Heart right ventricle (tissue), 16 donors: ENCODE measurements at regions not wholly inside any gene's neighbourhood (a gene's known extent, or its start where the extent isn't known, plus 50 kb on each side); places are given as distances from the start of the nearest gene placed in this dataset.
"Not testable (repeated sequence)": the region's sequence is repeated elsewhere in the genome, so short reads cannot be mapped to it uniquely, and the experiment has no call there.

ENCODE experiments used
- ATAC-seq, 8 donors: fragments of 200-7000 bp; cut with Tn5 transposase; one replicate each; pipeline ENCODE4 v1.9.1; 2020; ENCODE audit warnings: mild to moderate bottlenecking in 8 of 8, moderate library complexity in 8 of 8, moderate number of reproducible peaks in 1 of 8
- DNase-seq, 2 donors: peaks; one replicate each; pipeline ENCODE4 v3.0.0-alpha.2; 2020
- H3K27ac ChIP-seq, 10 donors: fragments of 200-600 bp; sonication (generic) in 2 of 10; one replicate each; pipeline versions ENCODE4 v1.5.0 to v1.8.0; 2020 to 2022; ENCODE audit warnings: mild to moderate bottlenecking in 3 of 10
- H3K27me3 ChIP-seq, 7 donors: fragments of 200-600 bp; one replicate each; pipeline ENCODE4 v1.8.0; 2021 to 2022; ENCODE audit warnings: mild to moderate bottlenecking in 2 of 7
- H3K36me3 ChIP-seq, 9 donors: fragments of 200-600 bp; sonication (generic) in 1 of 9; one replicate each; pipeline versions ENCODE4 v1.5.0 to v1.8.0; 2020 to 2022; ENCODE audit warnings: mild to moderate bottlenecking in 2 of 9
- H3K4me1 ChIP-seq, 9 donors: fragments of 200-600 bp; sonication (generic) in 1 of 9; one replicate each; pipeline versions ENCODE4 v1.5.0 to v1.8.0; 2020 to 2022; ENCODE audit warnings: mild to moderate bottlenecking in 4 of 9
- H3K4me3 ChIP-seq, 10 donors: fragments of 200-600 bp; sonication (generic) in 2 of 10; one replicate each; pipeline versions ENCODE4 v1.5.0 to v1.8.0; 2020 to 2022; ENCODE audit warnings: mild to moderate bottlenecking in 7 of 10, moderate library complexity in 2 of 10
- H3K9me3 ChIP-seq, 11 donors: fragments of 200-600 bp in 10 of 11; sonication (generic) in 2 of 11; one replicate each; pipeline versions ENCODE4 v1.5.0 to v1.8.0; 2013 to 2022; ENCODE audit warnings: mild to moderate bottlenecking in 2 of 11, control low read depth in 1 of 11, moderate library complexity in 1 of 11
- CTCF ChIP-seq, 9 donors: fragments of 200-600 bp; sonication (generic) in 2 of 9; IDR thresholded peaks; one replicate each; pipeline versions ENCODE4 v1.5.0 to v1.8.0; 2021 to 2022; ENCODE audit warnings: antibody characterized with exemption in 9 of 9, mild to moderate bottlenecking in 5 of 9, moderate library complexity in 1 of 9
- WGBS, 2 donors: extraction: QIAGEN DNeasy Blood & Tissue Kit; methylation state at CpG; one replicate each; pipeline ENCODE4 v1.1.7; 2013; ENCODE audit warnings: inconsistent platforms in 1 of 2; 5-methylcytosine and 5-hydroxymethylcytosine counted together
- intact Hi-C, 10 donors: fragments of 100-400 bp; cut with DNase I; formaldehyde crosslinking; loops; one replicate each; pipeline versions ENCODE4 v1.11.1 to v1.14.2; 2022
- donor health status: Arrhythmogenic right ventricular cardiomyopathy.
- donor health status: ischemic (EF 13 %, LVEDD 7.1; RV severe dilation, severe dysfunction).
- donor health status: healthy with polysubstance abuse.
- donor health status: DM: no; HTN: yes; CAD: no.
- donor health status: DM: no; HTN: no; CAD: no.
- donor health status: ischemic (EF 25% LVEDD 6.9; RV normal size, moderate dysfunction).
- donor health status: ischemic (EF 25% LVEDD 5.7; RV mildly dilated, moderate dysfunction).
- donor health status: healthy.
- donor health status: DM: yes; HTN: yes; CAD: no.
- donor health status: Ischemic cardiomyopathy.
- donor health status: ischemic (EF 35%, LVEDD 5.7; RV mildly dilated, moderate dysfunction).
- donor health status: nonischemic (EF 11% LVEDD 7.7; RV severe dilation, severe dysfunction).
- donor health status: DM: yes; HTN: yes; CAD: no.
- donor health status: PGD.
- donor health status: ischemic (EF 29% LVEDD 5.4; RV normal size, mild dysfunction).
- donor health status: nonischemic (EF 23%, LVEDD 6.1; RV moderate dilation, normal function).

- Histone ChIP-seq H3K27ac (no peak overlapping the region), H3K27me3 (no peaks in the 10 kb centered on the region), H3K4me3 (no peak overlapping the region), H3K36me3 (no peaks in the 10 kb centered on the region), H3K9me3 (peaks cover 0 to 19% (median 0%) of the 10 kb centered on the region in 11 donors), H3K4me1 (peaks cover 0 to 6% (median 0%) of the 10 kb centered on the region in 9 donors)
- intact Hi-C loops: no loop called here
- DNase-seq: no peak
- no peak for ATAC-seq
- TF ChIP-seq CTCF (IDR thresholded peaks at IDR 0.05): no peak
These were observed 89.6 kb upstream of the CEP78 start for GRCh38 chr9:78146241-78146640.

GRCh38 chr9:78144663-78145377 lies 91.1 kb upstream of the CEP78 start:
- no peak for DNase-seq
- WGBS, 2 donors: 54 to 57% methylated on average over 3 of the region's 3 CpGs
- no peak for TF ChIP-seq CTCF (IDR thresholded peaks at IDR 0.05)
- intact Hi-C loops: no loop called here
- Histone ChIP-seq H3K4me1 (peaks cover 0 to 6% (median 0%) of the 10 kb centered on the region in 9 donors), H3K36me3 (no peaks in the 10 kb centered on the region), H3K27ac (no peak overlapping the region), H3K4me3 (no peak overlapping the region), H3K9me3 (peaks cover 0 to 27% (median 0%) of the 10 kb centered on the region in 11 donors), H3K27me3 (no peaks in the 10 kb centered on the region)
- no peak for ATAC-seq

- H3K36me3 ChIP-seq: no peaks in the 10 kb centered on the region
- peaks cover 0 to 34% (median 0%) of the 10 kb centered on the region in 11 donors for H3K9me3 ChIP-seq
- H3K27me3 ChIP-seq: no peaks in the 10 kb centered on the region
- no peak for DNase-seq
- intact Hi-C loops: no loop called here
- H3K4me3 ChIP-seq: no peak overlapping the region
- H3K27ac ChIP-seq: no peak overlapping the region
- no peak for TF ChIP-seq CTCF (IDR thresholded peaks at IDR 0.05)
- 89 to 91% methylated on average over 1 of the region's 1 CpG for WGBS, 2 donors
- H3K4me1 ChIP-seq: peaks cover 0 to 6% (median 0%) of the 10 kb centered on the region in 9 donors
- ATAC-seq: no peak
These were observed 91.9 kb upstream of the CEP78 start for GRCh38 chr9:78144008-78144381.

GRCh38 chr9:78143281-78144007 lies 92.4 kb upstream of the CEP78 start:
- H3K36me3 ChIP-seq: no peaks in the 10 kb centered on the region
- intact Hi-C loops: no loop called here

GRCh38 chr9:78142264-78142663 lies 93.6 kb upstream of the CEP78 start:
- intact Hi-C loops, H3K4me3 ChIP-seq, ATAC-seq, H3K27me3 ChIP-seq, DNase-seq, H3K27ac ChIP-seq, H3K36me3 ChIP-seq, H3K4me1 ChIP-seq: not testable (repeated sequence)
- H3K9me3 ChIP-seq: peaks cover 0 to 40% (median 0%) of the 10 kb centered on the region in 11 donors
- 97 to 99% methylated on average over 3 of the region's 3 CpGs for WGBS, 2 donors

More at GRCh38 chr9:78143281-78144007, 92.4 kb upstream of the CEP78 start:
- no peak for DNase-seq
- ATAC-seq: no peak
- Histone ChIP-seq H3K27me3 (no peaks in the 10 kb centered on the region), H3K4me3 (no peak overlapping the region), H3K9me3 (peaks cover 0 to 34% (median 0%) of the 10 kb centered on the region in 11 donors), H3K27ac (no peak overlapping the region), H3K4me1 (peaks cover 0 to 6% (median 0%) of the 10 kb centered on the region in 9 donors)
- 51 to 57% methylated on average over 3 of the region's 3 CpGs for WGBS, 2 donors
- no peak for TF ChIP-seq CTCF (IDR thresholded peaks at IDR 0.05)
